HepG2 (cell line): ENCODE measurements at regions not wholly inside any gene's neighbourhood (a gene's known extent, or its start where the extent isn't known, plus 50 kb on each side); places are given as distances from the start of the nearest gene placed in this dataset.

Experiments
- ATAC-seq: fragments of 200-7000 bp; cut with Tn5 transposase; 3 replicates; pipeline ENCODE4 v1.9.1; 2020; ENCODE audit warnings: mild to moderate bottlenecking, moderate library complexity
- BruUV-seq: library from RNA; stranded (reverse); fragments of 400-500 nt; replicated peaks from 2 replicates; lab custom pipeline; 2021; lab: Mats Ljungman, UMichigan
- CTCF ChIA-PET: fragments of 300-600 bp; formaldehyde crosslinking; extraction: SDS; loops from one replicate; lab custom pipeline; 2021; ENCODE audit warnings: low total read pairs, inconsistent platforms, low intra/inter-chr PET ratio; lab: Yijun Ruan, JAX
- POLR2A ChIA-PET: fragments of 350-600 bp; sonication (Branson Sonifier 250); formaldehyde crosslinking; loops from one replicate; lab custom pipeline; 2020; ENCODE audit warnings: antibody characterized with exemption, inconsistent platforms; lab: Yijun Ruan, JAX
- DNase-seq: peaks from one replicate; pipeline ENCODE4 v3.0.0-alpha.2; 2015; ENCODE audit warnings: low spot score
- FAIRE-seq: peaks from 3 replicates; lab custom pipeline; 2011; peaks lifted over from hg19 to GRCh38; lab: Jason Lieb, UNC
- H2AFZ ChIP-seq: one replicate; pipeline ENCODE4 v1.6.1; 2011; ENCODE audit warnings: low read length, inconsistent platforms
- H3K27ac ChIP-seq: fragments of 300-600 bp; 3 replicates; pipeline ENCODE4 v1.8.0; 2011; ENCODE audit warnings: mixed run types, mild to moderate bottlenecking, mixed read lengths, low read length, inconsistent platforms; ENCODE audit not compliant: insufficient read depth; ENCODE audit errors: extremely low read length
- H3K27me3 ChIP-seq, 2 experiments: fragments of 200-600 bp in 1 of 2; 2 replicates in 1 of 2; 3 replicates in 1 of 2; pipeline versions ENCODE4 v1.6.0 to v1.8.0; 2011; ENCODE audit warnings: low read length in 2 of 2, mild to moderate bottlenecking in 2 of 2, moderate library complexity in 2 of 2, inconsistent platforms in 1 of 2; ENCODE audit not compliant: insufficient read depth in 2 of 2, control insufficient read depth in 1 of 2
- H3K36me3 ChIP-seq, 2 experiments: fragments of 200-600 bp in 1 of 2; replicated peaks in 1 of 2; 2 replicates in 1 of 2; 3 replicates in 1 of 2; pipeline versions ENCODE4 v1.5.1 to v1.8.0; 2011; ENCODE audit warnings: low read length in 2 of 2, inconsistent platforms in 1 of 2; ENCODE audit not compliant: insufficient read depth in 2 of 2, control insufficient read depth in 1 of 2
- H3K4me1 ChIP-seq: 2 replicates; pipeline ENCODE4 v1.5.1; 2012; ENCODE audit warnings: low read length, inconsistent platforms; ENCODE audit not compliant: insufficient read depth
- H3K4me2 ChIP-seq: 2 replicates; pipeline ENCODE4 v1.6.0; 2011; ENCODE audit warnings: low read depth, low read length, inconsistent platforms
- H3K4me3 ChIP-seq, 3 experiments: fragments of 200-600 bp in 1 of 3; sonication (generic), shearing (Covaris generic) in 1 of 3; replicated peaks in 1 of 3; 2 replicates each; pipeline ENCODE4 v1.5.1; 2011 to 2016; ENCODE audit warnings: low read length in 3 of 3, inconsistent platforms in 2 of 3, low read depth in 2 of 3, mild to moderate bottlenecking in 2 of 3, control low read depth in 1 of 3, mixed read lengths in 1 of 3; ENCODE audit not compliant: insufficient read depth in 1 of 3
- H3K79me2 ChIP-seq: one replicate; pipeline ENCODE4 v1.6.1; 2011; ENCODE audit warnings: low read length, inconsistent platforms; ENCODE audit not compliant: insufficient read depth
- H3K9ac ChIP-seq: 2 replicates; pipeline ENCODE4 v1.6.0; 2011; ENCODE audit warnings: mild to moderate bottlenecking, low read depth, low read length, inconsistent platforms; ENCODE audit not compliant: insufficient read depth
- H3K9me3 ChIP-seq: 2 replicates; pipeline ENCODE4 v1.5.1; 2012; ENCODE audit warnings: mild to moderate bottlenecking, low read length
- H4K20me1 ChIP-seq: 2 replicates; pipeline ENCODE4 v1.6.0; 2011; ENCODE audit warnings: inconsistent platforms, mild to moderate bottlenecking, low read length, moderate library complexity; ENCODE audit not compliant: insufficient read depth
- CENPT ChIP-seq: sonication (generic); formaldehyde crosslinking; IDR thresholded peaks from 2 replicates; pipeline ENCODE4 v1.8.0; 2022; ENCODE audit warnings: low read depth, mild to moderate bottlenecking, moderate library complexity, missing genetic modification reagents
- GATAD1 ChIP-seq: IDR thresholded peaks from 2 replicates; pipeline ENCODE4 v1.6.1; 2016; ENCODE audit warnings: missing genetic modification reagents, missing compliant biosample characterization
- KDM3A ChIP-seq: IDR thresholded peaks from 2 replicates; pipeline ENCODE4 v1.6.1; 2018; ENCODE audit warnings: low read depth, missing compliant biosample characterization
- KMT2B ChIP-seq: IDR thresholded peaks from 2 replicates; pipeline ENCODE4 v1.6.1; 2016; ENCODE audit warnings: missing genetic modification reagents, missing compliant biosample characterization
- MZF1 ChIP-seq: sonication (generic); formaldehyde crosslinking; IDR thresholded peaks from 2 replicates; pipeline ENCODE4 v1.8.1; 2023; ENCODE audit warnings: mild to moderate bottlenecking, missing genetic modification reagents, borderline replicate concordance
- ZNF234 ChIP-seq: sonication (generic); formaldehyde crosslinking; conservative IDR thresholded peaks from 2 replicates; pipeline ENCODE4 v1.5.1; 2020; ENCODE audit warnings: mild to moderate bottlenecking, missing genetic modification reagents
- ZNF296 ChIP-seq: sonication (generic); formaldehyde crosslinking; conservative IDR thresholded peaks from 2 replicates; pipeline ENCODE4 v1.5.0; 2020; ENCODE audit warnings: mild to moderate bottlenecking, missing genetic modification reagents
- ZNF788 ChIP-seq: sonication (generic); formaldehyde crosslinking; IDR thresholded peaks from 2 replicates; pipeline ENCODE4 v1.5.0; 2020; ENCODE audit warnings: mild to moderate bottlenecking, missing genetic modification reagents, borderline replicate concordance
- ZNF800 ChIP-seq: sonication (generic); formaldehyde crosslinking; IDR thresholded peaks from 2 replicates; pipeline ENCODE4 v1.4.0; 2020; ENCODE audit warnings: missing genetic modification reagents
- WGBS: methylation state at CpG from one replicate; pipeline ENCODE4 v1.1.6; 2017; ENCODE audit warnings: low lambda C conversion rate; 5-methylcytosine and 5-hydroxymethylcytosine counted together
- in situ Hi-C: cut with HindIII; loops from 2 replicates; pipeline ENCODE4 v1.10.0; 2017; ENCODE audit warnings: low pct_unique_long_range_greater_than_20kb; ENCODE audit not compliant: extremely low pct_ligation_motif_present
- intact Hi-C: fragments of 100-400 bp; cut with micrococcal nuclease; formaldehyde crosslinking; loops from one replicate; pipeline ENCODE4 v1.10.0; 2022; ENCODE audit not compliant: unreplicated experiment
- TF ChIP-seq, protein P1 (sequence below): sonication (generic); formaldehyde crosslinking; IDR thresholded peaks from 2 replicates; pipeline ENCODE4 v1.5.0; 2020; ENCODE audit warnings: mild to moderate bottlenecking, missing genetic modification reagents, borderline replicate concordance
- TF ChIP-seq, protein P2 (sequence below): sonication (generic); formaldehyde crosslinking; IDR thresholded peaks from 2 replicates; pipeline ENCODE4 v1.4.0; 2020; ENCODE audit warnings: mild to moderate bottlenecking, missing genetic modification reagents

DNA sequence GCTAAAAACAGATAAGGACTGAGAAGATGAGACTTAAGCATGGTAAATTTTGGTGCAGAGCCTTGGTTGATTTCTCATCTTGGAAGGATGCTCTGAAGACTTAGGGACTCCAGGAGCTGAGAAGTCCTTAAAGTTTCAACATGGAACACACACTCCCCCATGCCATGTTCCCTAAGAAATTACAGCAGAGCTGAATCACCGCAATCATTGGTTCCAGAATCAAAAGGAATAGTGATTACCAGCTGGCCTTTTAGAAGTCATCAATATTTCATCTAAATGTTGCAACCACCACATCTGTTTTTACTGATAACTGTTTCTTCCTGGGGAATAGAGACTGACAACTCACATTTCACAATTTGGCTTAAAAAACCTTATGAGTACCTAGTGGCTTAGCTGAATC lies 229.3 kb downstream of the MINAR1 start:
- ChIA-PET POLR2A (no interaction called here), CTCF (no interaction called here)
- in situ Hi-C loops: no loop called here
- FAIRE-seq: no peak
- no peaks in the 10 kb centered on the region for H4K20me1 ChIP-seq
- no peaks in the 10 kb centered on the region for H3K9me3 ChIP-seq
- no peak overlapping the region for H3K4me3 ChIP-seq
- H3K4me1 ChIP-seq: no peaks in the 10 kb centered on the region
- no peak overlapping the region for H3K4me2 ChIP-seq
- no peaks in the 10 kb centered on the region for H3K79me2 ChIP-seq
- no peak overlapping the region for H3K9ac ChIP-seq
- BruUV-seq: no TSS peak
- H3K27ac ChIP-seq: no peak overlapping the region
- intact Hi-C loops: no loop called here
- WGBS: 0% methylated on average over 1 of the region's 1 CpG
- H2AFZ ChIP-seq: no peak overlapping the region
- ATAC-seq: no peak
- no peaks in the 10 kb centered on the region for H3K27me3 ChIP-seq
- no peak for DNase-seq
- H3K36me3 ChIP-seq: no peaks in the 10 kb centered on the region
- TF ChIP-seq KDM3A (CRISPR knock-in tag): no peak
- no peak for TF ChIP-seq MZF1 (CRISPR knock-in tag)
- no peak for TF ChIP-seq KMT2B
- no peak for TF ChIP-seq ZNF800 (CRISPR knock-in tag)
- TF ChIP-seq, protein P1, sequence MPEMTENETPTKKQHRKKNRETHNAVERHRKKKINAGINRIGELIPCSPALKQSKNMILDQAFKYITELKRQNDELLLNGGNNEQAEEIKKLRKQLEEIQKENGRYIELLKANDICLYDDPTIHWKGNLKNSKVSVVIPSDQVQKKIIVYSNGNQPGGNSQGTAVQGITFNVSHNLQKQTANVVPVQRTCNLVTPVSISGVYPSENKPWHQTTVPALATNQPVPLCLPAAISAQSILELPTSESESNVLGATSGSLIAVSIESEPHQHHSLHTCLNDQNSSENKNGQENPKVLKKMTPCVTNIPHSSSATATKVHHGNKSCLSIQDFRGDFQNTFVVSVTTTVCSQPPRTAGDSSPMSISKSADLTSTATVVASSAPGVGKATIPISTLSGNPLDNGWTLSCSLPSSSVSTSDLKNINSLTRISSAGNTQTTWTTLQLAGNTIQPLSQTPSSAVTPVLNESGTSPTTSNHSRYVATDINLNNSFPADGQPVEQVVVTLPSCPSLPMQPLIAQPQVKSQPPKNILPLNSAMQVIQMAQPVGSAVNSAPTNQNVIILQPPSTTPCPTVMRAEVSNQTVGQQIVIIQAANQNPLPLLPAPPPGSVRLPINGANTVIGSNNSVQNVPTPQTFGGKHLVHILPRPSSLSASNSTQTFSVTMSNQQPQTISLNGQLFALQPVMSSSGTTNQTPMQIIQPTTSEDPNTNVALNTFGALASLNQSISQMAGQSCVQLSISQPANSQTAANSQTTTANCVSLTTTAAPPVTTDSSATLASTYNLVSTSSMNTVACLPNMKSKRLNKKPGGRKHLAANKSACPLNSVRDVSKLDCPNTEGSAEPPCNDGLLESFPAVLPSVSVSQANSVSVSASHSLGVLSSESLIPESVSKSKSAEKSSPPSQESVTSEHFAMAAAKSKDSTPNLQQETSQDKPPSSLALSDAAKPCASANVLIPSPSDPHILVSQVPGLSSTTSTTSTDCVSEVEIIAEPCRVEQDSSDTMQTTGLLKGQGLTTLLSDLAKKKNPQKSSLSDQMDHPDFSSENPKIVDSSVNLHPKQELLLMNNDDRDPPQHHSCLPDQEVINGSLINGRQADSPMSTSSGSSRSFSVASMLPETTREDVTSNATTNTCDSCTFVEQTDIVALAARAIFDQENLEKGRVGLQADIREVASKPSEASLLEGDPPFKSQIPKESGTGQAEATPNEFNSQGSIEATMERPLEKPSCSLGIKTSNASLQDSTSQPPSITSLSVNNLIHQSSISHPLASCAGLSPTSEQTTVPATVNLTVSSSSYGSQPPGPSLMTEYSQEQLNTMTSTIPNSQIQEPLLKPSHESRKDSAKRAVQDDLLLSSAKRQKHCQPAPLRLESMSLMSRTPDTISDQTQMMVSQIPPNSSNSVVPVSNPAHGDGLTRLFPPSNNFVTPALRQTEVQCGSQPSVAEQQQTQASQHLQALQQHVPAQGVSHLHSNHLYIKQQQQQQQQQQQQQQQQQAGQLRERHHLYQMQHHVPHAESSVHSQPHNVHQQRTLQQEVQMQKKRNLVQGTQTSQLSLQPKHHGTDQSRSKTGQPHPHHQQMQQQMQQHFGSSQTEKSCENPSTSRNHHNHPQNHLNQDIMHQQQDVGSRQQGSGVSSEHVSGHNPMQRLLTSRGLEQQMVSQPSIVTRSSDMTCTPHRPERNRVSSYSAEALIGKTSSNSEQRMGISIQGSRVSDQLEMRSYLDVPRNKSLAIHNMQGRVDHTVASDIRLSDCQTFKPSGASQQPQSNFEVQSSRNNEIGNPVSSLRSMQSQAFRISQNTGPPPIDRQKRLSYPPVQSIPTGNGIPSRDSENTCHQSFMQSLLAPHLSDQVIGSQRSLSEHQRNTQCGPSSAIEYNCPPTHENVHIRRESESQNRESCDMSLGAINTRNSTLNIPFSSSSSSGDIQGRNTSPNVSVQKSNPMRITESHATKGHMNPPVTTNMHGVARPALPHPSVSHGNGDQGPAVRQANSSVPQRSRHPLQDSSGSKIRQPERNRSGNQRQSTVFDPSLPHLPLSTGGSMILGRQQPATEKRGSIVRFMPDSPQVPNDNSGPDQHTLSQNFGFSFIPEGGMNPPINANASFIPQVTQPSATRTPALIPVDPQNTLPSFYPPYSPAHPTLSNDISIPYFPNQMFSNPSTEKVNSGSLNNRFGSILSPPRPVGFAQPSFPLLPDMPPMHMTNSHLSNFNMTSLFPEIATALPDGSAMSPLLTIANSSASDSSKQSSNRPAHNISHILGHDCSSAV (CRISPR knock-in tag): no peak
- no peak for TF ChIP-seq ZNF788
- TF ChIP-seq GATAD1 (CRISPR knock-in tag): no peak
- TF ChIP-seq ZNF296 (CRISPR knock-in tag): no peak
- TF ChIP-seq, protein P2, sequence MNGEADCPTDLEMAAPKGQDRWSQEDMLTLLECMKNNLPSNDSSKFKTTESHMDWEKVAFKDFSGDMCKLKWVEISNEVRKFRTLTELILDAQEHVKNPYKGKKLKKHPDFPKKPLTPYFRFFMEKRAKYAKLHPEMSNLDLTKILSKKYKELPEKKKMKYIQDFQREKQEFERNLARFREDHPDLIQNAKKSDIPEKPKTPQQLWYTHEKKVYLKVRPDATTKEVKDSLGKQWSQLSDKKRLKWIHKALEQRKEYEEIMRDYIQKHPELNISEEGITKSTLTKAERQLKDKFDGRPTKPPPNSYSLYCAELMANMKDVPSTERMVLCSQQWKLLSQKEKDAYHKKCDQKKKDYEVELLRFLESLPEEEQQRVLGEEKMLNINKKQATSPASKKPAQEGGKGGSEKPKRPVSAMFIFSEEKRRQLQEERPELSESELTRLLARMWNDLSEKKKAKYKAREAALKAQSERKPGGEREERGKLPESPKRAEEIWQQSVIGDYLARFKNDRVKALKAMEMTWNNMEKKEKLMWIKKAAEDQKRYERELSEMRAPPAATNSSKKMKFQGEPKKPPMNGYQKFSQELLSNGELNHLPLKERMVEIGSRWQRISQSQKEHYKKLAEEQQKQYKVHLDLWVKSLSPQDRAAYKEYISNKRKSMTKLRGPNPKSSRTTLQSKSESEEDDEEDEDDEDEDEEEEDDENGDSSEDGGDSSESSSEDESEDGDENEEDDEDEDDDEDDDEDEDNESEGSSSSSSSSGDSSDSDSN (CRISPR knock-in tag): no peak
- TF ChIP-seq CENPT (CRISPR knock-in tag): no peak
- TF ChIP-seq ZNF234 (CRISPR knock-in tag): no peak
